Activated CD4-positive, alpha-beta T cell treated with anti-CD3 and anti-CD28 coated beads for 48 hours (primary cell): ENCODE measurements at regions not wholly inside any gene's neighbourhood (a gene's known extent, or its start where the extent isn't known, plus 50 kb on each side); places are given as distances from the start of the nearest gene placed in this dataset.
"Not testable (repeated sequence)": the region's sequence is repeated elsewhere in the genome, so short reads cannot be mapped to it uniquely, and the experiment has no call there.

Experiments
- DNase-seq: peaks from one replicate; pipeline ENCODE4 v3.0.0-alpha.2; 2020

DNA sequence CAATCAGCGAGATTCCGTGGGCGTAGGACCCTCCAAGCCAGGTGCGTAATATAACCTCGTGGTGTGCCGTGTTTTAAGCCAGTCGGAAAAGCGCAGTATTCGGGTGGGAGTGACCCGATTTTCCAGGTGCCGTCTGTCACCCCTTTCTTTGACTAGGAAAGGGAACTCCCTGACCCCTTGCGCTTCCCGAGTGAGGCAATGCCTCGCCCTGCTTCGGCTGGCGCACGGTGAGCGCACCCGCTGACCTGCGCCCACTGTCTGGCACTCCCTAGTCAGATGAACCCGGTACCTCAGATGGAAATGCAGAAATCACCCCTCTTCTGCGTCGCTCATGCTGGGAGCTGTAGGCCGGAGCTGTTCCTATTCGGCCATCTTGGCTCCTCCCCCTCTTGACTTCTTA lies 352.6 kb upstream of the GHITM start:
- not testable (repeated sequence) for DNase-seq

DNA sequence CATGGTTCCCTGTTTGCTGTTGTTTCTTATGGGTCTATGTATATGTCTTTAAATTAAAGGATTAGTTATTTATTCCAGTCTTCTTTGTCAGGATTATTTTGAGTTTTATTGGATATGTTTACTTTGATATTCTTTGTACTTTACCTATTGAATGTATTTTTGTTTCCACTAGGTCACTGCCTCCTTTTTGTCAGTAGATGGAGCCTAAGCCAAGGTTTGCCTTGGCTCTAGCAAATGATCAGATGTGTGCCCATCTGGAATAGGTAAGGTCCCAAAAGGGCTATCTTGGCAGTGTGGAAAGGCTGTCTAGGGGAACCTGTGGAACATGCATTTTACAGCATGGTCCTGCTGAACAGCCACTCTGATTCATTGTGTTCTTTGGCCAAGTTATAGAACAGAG lies 337.3 kb upstream of the GHITM start:
- DNase-seq: no peak

DNA sequence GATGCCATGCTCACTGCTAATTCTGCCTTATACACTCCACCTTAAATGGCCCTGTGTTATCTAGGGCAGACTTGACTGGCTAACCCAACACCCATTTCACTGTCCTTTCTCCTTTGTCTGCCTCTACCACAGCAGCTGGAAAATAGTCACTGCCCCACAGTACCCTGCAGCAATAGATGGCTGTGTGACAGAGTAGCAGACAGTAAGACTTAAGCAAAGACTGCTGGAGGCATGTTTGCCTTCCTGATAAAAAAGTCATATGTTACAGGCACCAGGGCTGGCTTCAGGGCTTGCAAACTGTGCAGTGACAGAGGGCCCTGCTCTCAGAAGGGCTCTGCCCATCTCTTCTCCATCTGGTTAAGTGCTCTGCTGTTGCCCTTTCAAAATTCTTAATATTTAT lies 332.6 kb upstream of the GHITM start:
- DNase-seq: no peak

DNA sequence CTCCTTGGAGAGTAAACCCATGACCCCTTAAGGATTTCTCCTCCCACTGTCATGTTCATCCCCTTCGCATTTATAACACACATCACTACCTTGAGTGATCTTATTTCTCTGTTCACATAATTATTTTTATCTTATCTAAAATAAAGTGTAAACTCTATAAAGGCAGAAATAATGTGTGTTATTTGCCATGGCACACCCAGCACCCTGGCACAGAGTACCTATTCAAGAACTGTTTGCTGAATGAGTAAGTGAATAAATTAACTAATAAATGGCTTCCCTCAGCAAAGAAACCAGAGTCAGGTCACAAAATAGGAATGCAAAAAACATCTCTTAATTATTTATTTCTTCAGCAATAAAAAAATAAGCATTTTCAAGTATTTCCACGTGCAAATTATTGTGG lies 330.3 kb upstream of the GHITM start:
- DNase-seq: no peak

DNA sequence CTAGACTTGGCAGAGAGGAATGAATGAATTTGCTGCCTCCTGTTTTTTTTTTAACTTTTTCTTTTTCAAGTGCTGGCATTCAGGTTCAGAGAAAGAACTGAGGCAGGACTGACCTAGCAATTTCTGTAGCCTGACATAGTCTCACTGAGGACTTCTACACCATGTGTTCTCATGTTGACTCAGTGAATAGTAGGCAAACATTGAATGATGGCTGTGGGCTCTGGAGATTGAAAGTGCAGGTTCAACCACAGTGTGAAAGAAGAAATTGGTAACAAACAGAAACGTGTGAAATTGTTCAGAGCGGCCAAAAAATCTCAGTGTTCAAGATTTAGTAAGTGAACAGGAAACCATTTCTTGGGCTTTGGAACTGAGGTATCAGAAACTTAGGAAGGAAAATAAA lies 322.4 kb upstream of the GHITM start:
- no peak for DNase-seq

DNA sequence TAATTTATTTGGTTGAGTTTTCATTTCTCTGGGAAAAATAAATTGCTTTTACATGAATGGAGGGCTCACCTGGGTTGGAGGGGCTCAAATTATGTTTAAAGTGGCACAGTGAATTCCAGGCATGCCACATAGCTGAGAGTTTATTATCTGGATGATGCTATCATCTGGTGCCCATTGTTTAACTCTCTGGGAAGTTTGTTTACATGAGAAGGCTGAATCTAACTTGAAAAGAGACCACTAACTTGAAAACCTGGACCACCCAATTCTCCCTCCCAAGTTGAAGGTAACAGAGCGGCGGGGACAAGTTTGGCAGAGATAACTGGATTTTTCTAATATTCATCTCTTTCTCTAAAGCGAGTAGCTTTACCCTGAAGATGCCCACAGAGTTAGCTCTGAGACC lies 321.5 kb upstream of the GHITM start:
- DNase-seq: no peak

DNA sequence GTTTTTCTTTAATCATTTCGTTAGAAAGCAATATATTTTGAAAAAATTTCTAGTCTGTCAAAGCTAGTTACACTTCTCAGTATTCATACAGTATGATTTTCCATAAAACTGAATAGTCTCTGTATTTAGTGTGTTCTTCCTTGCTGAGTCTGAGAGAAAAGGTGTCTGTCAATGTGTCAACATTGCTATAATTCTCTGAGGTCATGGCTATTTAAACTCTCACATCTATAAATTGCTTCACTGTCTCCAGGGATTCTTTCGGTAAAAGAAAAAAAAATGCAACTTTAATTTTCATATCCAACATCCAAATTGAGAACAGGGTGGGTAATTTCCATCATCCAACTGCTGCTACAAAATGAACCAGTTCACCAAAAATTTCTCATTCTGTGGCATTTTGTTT lies 319.7 kb upstream of the GHITM start:
- DNase-seq: no peak

DNA sequence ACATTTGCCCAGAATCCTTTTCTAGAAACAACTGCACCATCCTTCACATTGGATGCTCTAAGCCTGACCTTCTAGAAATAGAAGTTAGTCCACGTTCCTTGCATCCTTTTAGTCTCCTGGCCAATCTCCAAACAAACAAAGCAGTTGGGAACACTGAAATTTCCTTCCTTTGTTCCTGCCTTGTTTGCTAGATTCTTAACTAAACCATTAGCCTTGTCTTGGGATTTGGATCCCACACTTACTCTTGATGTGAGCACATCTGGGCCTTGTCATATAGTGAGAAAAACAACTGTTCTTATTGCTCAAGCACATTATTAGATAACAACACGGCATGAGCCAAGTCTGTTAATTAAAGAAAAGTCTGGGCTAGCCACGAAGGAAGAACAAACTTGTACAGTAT lies 319.3 kb upstream of the GHITM start:
- DNase-seq: no peak

DNA sequence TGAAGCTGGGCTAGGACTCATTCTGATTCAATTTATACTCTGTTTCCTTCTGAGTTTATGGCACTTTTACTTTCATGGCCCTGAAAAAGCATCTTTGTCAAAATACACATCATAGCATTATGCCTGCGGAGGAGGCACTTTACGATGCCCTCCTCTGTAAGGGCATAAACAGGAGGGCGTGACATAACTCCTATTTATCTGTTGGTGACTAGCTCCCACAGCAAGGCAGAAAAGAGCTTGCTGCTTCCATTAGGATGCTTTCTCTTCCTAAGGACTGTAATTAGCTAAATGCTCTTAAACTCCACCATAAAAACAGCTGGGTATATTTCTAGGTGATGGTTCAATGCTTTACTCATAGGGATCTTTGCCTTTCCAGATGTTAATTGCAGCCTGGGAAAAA lies 315.2 kb upstream of the GHITM start:
- no peak for DNase-seq

DNA sequence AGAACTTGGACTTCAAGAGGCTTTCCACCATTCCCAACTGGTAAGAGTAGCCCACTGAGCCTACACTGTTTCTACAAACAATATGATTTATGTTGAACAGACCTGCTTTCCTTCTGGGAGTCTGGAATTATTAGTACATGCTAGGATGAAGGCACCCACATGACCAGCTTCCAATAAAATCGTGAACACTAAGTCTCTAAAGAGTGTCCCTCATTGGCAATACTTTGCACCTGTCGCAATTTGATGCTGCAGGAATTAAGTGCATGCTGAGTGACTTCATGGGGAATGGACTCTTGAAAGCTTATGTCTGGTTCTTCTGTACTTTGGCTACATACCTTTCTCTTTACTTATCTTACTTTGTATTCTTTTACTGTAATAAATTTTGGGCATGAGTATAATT lies 305.2 kb upstream of the GHITM start:
- no peak for DNase-seq

DNA sequence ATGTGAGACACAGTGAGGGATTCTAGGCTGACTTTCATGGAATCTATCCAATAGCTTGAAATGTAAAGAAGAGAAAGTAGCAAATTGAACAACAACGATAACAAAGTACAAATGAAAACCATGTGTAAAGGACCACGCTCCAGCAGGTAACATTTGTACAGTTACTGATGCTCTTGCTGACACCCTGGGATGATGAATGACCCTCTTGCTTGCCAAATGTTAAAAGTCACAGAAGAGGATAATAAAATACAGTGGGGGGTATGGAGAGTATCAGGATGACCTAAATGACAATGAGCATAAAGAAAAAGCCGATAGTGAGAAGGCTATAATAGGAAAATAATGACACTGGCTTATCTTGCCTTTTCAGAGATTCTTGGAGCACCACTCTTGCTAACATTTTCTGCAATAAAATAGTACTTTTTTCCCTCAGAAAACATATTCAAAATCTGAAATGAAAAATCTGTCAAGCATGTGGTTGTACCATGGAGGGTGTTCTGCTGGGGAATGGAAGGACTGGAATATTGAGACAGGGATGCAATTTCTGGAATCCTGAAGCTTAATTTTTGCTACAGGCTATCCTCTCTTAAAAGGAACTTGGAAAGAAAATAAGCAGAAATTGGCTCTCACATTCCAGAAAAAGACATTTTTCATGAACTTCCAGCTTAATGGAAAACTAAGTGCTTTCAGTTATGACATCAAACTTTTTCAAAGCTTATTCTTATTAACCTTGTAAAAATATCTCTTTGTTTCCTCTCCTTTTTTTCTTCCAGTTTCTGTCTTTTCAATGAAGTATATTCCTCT lies 303.2 kb upstream of the GHITM start:
- no peak for DNase-seq

DNA sequence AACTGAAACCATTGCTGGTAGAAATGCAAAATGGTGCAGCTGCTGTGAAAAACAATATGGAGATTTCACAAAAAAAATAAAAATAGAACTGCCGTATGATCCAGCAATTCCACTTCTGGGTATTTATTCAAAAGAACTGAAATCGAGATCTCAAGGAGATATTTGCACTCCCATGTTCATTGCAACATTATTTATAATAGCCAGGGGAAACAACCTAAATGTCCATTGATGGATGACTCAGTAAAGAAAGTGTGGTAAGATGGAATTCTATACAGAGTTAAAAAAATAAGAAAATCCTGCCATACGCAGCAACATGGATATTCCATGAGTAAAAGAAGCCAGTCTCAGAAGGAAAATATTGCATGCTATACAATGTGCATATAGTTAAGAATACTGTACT lies 290.6 kb upstream of the GHITM start:
- DNase-seq: no peak

DNA sequence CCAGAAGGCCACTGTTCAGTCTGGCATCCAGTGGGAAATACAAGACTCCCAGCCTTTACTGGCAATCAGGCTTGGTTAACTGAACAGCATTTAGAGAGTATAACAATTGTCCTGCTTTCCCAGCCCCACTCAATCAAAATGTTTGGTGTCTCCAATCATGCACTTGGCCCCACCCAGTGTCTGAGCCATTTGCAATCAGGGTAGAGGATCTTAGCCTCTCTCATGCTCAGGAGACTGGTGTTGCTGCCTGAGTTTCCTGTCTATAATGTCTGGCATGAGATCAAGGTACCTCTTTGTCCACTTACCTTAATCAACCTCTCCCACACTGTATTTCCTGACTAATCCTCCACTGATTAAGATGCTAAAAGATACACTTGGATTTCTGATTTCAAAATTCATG lies 290.2 kb upstream of the GHITM start:
- DNase-seq: no peak

DNA sequence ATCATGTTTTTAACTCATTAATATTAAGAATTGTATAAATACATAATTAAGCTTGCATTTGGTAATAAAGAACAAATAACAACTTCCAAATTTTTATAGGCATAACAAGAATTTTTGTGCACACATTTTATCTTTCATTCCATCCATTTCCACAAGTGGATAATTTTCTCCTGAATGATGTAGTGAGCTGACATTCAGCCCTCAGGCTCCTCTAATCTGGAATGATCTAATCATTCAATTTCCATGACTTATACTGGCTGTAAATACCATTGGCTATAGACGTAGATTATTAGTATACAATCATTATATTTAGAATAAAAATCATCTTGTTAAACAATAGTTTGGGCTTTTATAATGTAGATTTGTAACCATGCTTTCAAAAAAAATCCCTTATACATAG lies 287.2 kb upstream of the GHITM start:
- DNase-seq: no peak

DNA sequence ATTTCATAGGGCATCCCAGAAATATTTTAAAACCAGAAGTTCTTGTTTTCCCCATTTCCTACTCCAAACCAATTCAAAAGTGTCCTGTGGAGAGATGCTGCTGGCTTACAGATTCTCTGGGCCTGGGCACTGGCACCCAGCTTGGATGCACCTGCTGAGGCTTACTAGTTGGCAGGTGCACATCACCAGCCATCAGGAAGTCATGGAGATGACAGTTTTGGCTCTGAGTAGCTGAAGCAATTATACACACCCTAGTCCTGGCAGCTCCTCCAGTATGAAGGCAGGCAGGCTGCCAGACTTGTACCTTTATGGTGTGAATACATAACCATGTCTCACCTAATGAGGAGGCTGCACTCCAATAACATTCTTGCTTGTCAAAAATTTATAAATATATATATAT lies 276.6 kb upstream of the GHITM start:
- no peak for DNase-seq

DNA sequence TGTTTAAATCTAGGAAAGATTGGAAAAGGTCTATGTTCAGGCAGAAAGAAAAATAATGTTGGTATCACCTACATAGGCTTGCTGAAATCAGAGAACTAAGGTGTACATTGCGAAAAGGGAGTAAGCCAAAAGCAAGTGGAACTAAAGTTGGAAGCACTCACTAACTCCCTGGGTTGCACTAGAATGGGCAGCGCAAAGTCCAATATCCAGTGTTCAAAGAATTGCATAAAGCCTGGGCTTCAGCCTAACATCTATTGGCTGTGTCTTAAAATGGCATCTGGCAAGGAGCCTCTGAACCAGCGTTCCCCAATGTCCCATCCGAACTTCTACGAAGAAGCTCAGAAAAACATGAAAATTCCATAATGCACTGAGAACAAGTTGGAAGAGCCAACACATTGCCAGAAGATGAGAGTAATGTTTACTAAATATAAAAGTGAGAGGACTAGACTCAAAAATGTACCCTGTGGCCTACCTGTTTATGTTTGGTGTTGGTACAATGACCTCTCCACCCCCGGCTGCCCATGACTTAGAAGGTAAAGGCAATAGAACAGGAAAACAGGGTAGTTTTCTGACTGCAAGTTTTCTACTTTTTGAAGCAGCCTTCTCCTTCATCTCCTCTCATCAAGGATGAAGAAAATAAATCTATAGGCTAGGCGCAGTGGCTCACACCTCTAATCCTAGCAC lies 275.9 kb upstream of the GHITM start:
- no peak for DNase-seq

DNA sequence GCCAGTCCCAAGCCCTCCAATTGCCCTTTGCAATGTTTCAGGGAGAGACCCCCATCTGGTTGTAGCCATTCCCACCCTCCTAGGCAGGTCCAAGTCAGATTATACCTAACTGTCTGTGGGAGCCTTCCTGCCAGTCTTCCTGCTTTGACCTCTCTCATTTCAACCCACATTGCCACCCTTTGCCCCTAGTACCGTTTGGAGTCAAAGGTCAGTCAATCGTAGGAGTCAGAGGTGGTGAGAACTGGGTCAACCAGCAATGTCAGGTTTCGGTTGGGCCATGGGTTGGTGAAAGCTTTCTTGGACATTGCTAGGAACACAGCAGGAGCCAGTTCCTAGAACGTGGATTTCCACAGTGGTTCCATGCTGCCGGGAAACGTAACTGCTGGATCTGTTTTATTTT lies 269.4 kb upstream of the GHITM start:
- no peak for DNase-seq

DNA sequence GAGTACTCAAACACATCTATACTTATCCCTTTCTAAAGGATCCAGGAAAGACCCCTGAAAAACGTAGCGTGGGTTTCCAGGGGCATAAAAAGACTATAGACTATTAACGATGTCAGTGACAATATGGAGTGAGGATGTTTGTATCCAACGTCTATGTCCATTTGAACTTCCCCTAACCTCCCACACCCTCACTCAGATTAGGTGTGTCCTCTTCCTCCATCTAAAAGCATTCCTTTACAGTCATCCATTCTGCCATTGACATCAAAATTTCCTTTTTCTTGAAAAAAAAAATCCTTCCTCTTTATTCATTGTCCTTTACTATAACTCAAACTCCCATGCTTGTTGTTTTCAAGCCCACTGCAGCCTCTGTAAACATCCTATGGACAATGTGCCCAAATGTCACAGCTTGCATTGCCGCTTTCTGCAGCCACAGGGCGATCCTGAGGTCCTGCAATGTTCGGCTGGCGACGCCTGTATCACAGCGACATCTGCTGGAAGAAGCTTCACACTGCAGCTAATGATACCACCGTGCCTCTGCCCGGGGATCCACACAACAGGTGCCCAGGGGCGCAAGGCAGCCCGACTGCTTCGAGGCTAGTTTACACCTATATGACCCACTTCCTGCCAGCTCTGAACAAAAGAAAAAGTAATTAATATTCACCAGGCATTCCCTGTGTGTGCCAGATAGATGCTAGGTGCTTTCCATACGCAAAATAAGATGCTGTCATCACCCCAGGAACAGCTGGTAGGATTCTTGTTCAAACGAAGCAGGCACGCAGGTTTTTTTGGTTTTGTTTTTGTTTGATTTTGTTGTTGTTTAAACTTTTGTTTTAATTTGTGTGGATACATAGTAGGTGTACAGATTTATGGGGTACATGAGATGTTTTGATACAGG lies 267.9 kb upstream of the GHITM start:
- peak; percentile 75 for DNase-seq

DNA sequence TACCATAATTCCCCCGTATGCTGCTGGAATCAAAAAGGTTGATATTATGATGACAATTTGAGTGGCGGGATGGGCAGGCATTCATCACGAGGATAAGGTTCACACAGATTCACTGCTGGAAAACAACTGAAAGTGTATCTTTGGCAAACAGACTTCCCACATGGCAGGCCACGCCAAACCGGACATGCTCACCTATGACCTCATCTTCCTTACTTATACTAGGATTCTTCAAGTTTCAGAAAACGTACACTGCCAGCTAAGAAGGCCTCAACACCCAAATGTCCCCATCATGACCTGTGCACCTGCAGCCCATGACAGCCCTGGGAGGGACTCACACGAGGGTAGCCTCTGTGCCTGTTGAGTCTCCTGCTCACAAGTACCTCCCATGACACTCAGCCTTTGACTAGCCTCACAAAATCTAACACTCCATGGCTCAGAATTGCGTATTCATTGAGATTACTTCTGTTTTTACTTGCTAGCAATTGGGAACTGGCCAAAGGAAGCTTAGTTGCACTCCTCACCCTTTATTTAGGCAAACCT lies 259.0 kb upstream of the GHITM start:
- no peak for DNase-seq

DNA sequence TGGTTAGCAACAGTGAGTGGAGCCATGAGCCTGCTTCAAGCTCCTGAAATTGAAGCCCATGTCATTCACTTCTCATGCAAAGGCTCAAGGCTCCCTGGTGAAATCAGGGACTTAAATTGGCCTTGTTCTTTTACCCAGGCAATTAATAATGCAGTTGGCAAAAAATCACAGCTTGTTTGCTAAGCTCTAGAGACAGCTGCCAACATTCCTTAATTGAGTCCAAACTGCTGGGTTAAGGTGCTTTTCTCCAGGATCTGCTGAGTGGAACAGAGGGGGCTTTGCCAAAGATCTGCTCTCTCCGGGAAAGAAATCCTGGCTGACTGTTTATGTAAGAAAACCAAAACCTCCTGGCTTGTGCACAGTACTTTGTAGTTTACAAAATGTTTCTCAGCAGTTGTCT lies 257.6 kb upstream of the GHITM start:
- DNase-seq: no peak

DNA sequence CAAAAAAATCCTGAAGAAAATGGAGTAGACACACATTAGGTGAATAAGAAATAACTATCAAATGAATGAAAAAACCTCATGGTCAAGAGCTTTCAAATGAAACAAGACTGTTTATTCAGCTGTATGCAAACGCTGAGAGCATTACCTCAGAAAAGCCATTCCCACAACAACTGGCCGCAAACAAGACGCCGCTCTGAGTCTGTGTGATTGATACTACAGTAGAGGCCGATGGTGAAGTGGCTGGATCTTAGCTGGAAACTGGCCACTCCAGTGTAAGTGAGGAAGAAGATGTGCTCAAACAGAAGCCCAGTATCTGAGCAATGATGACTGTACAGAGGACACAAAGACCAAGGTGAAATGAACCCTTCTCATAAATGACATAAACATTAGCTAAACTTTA lies 252.4 kb upstream of the GHITM start:
- no peak for DNase-seq

DNA sequence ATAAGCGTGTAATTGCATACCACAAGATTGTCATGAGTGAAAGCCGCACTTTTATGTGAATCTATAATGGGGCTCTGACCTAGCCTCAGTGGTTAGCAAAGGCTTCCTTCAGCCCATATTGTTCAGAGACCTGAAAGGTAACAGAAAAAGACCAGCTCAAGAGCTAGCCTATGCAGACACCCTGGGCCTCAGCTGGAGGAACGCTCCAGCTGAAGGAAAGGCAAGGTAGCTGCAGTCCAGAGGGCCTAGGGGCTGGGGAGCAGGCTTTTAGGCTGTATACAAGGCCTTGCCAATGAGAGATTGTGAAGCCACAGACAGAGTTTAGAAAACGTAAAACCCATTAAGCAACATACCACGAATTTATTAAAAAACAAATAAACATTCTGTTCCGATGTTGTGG lies 246.6 kb upstream of the GHITM start:
- DNase-seq: no peak

DNA sequence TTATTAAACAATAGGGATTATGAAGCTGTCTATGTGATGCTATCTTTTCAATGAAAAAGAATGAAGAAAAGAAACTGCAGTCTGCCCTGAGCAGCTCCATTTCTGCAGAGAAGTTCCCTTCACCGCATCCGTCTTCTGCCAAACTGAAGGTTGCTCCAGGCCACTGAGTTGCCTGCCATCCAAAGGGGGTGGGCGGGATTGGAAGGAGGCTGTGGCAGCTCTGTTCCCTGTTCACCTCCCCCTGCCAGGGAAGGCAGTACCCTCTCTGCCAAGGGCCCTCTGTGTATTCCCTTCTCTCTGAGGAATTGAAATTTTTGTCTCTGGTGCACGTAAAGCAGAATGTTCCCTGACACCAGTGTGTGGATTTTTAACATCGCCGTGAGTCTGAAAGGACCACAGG lies 243.1 kb upstream of the GHITM start:
- DNase-seq: no peak

DNA sequence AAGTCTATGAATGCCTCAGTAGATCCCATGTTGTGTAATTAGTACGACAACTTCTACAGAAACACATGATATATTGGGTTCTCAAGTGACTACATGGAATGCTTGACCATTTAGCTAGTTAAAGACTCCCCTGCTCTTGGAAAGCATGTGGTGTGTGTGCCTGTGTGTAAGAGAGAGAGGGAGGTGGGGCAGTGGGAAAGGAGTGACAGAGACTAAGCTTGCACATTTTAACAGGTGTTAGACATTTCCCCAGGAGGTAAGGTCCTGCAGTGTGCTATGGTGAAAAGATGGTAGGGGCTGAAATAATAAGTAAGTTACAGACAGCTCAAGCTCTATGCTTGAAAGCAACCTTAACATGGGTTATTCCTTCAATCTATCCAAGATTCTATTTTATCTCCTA lies 241.7 kb upstream of the GHITM start:
- DNase-seq: no peak
